ENCODE measurements at regions not wholly inside any gene's neighbourhood (a gene's known extent, or its start where the extent isn't known, plus 50 kb on each side); places are given as distances from the start of the nearest gene placed in this dataset.

DNA sequence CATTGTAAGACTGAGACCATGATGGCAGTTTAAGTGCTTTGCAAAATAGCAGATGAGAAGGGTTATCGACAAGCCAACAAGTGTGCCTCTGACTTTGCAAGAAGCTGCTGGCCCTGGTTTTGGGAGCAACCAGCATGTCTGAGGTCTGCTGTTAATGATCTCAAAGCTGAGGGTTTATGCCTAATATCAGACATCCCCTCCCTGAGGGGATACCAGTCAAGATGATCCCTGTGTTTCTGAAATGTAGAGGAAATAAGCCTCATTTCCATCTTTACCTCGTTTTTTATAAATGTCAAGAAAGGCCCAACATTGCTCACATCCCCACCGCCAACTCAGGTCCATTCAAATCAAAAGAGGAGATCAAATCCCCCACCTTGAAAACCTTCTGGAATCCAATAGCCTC is 120.6 kb downstream of the MYCN start:
- Histone ChIP-seq H3K23ac (ENCODE audit: insufficient read length) (no peak overlapping the region), H3K23me2 (ENCODE audit: low read depth, low read length) (no peaks in the 10 kb centered on the region), H4K5ac (ENCODE audit: insufficient read length, low read depth, low read length) (no peak overlapping the region), H3K79me1 (ENCODE audit: low read depth, low read length) (no peaks in the 10 kb centered on the region), H3K36me3 (ENCODE audit: control insufficient read depth in 2 of 4, insufficient read depth in 4 of 4, low read length in 3 of 4) (0 out of 8 replicates have a peak, but pooled peaks cover 0 to 2% (median 0%) of the 10 kb centered on the region in 4 experiments), H3K14ac (ENCODE audit: insufficient read length) (no peak overlapping the region), H2BK120ac (replicated peaks; ENCODE audit: low read depth, low read length) (no peak overlapping the region), H4K8ac (ENCODE audit: extremely low read depth, insufficient read depth, low read length) (no peak overlapping the region), H3K9ac (replicated peaks in 1 of 4; ENCODE audit: extremely low read depth in 1 of 4, low read depth in 3 of 4, low read length in 3 of 4) (no peak overlapping the region), H3K4ac (replicated peaks; ENCODE audit: insufficient read length, low read depth, low read length) (no peak overlapping the region), H2BK20ac (ENCODE audit: low read length) (no peak overlapping the region), H2BK12ac (ENCODE audit: low read depth, low read length) (no peak overlapping the region), H3K27ac (ENCODE audit: low read depth, low read length) (no peak overlapping the region), H3K4me3 (ENCODE audit: extremely low read depth in 1 of 4, insufficient read depth in 2 of 4, low read depth in 3 of 4, low read length in 4 of 4) (no peak overlapping the region), H4K91ac (replicated peaks; ENCODE audit: insufficient read length, low read length) (no peak overlapping the region), H2BK5ac (ENCODE audit: low read depth, low read length) (no peak overlapping the region), H3K18ac (ENCODE audit: extremely low read depth, low read length) (no peak overlapping the region), H3K56ac (replicated peaks; ENCODE audit: insufficient read length, low read depth, low read length) (no peak overlapping the region), H3K4me1 (replicated peaks in 1 of 4; ENCODE audit: control insufficient read depth in 3 of 4, insufficient read depth in 4 of 4, low read length in 3 of 4) (0 out of 7 replicates have a peak, but pooled peaks cover 0 to 2% (median 0%) of the 10 kb centered on the region in 4 experiments), H3K4me2 (ENCODE audit: insufficient read depth in 1 of 2, low read depth in 2 of 2, low read length in 2 of 2) (no peak overlapping the region), H3K27me3 (replicated peaks in 1 of 4; ENCODE audit: control insufficient read depth in 3 of 4, extremely low read depth in 1 of 4, insufficient read depth in 3 of 4, low read length in 3 of 4) (no peaks in the 10 kb centered on the region; a peak in 1 of 7 replicates), H4K20me1 (replicated peaks in 1 of 2; ENCODE audit: control insufficient read depth in 1 of 2, insufficient read depth in 2 of 2, low read length in 2 of 2) (no peaks in the 10 kb centered on the region), H2AFZ (ENCODE audit: low read length) (no peak overlapping the region), H3K79me2 (ENCODE audit: control insufficient read depth in 1 of 2, insufficient read depth in 2 of 2, low read length in 2 of 2) (no peaks in the 10 kb centered on the region), H2AK5ac (ENCODE audit: low read depth, low read length) (no peak overlapping the region), H3K9me3 (ENCODE audit: insufficient read depth in 2 of 2, low read depth in 1 of 2, low read length in 1 of 2) (peaks cover 24% of the 10 kb centered on the region in 2 experiments), H2BK15ac (ENCODE audit: low read length) (no peak overlapping the region)
- CTCF ChIA-PET (ENCODE audit: partially characterized antibody), result interaction anchor here (1.0 kb wide), 1 partner anchor 122 kb away, joined by 3 read pairs; no protein-coding TSS in a partner anchor
- 84% methylated on average over 3 of the region's 3 CpGs; no CpG with 5 or more reads in 1 of the 2 experiments for WGBS, 2 experiments (ENCODE audit: extremely low coverage in 1 of 2, insufficient coverage in 1 of 2, insufficient read length in 1 of 2, insufficient replicate concordance in 2 of 2, low coverage in 1 of 2, low lambda C conversion rate in 2 of 2, missing lambda C conversion rate in 1 of 2)
- POLR2A ChIA-PET (ENCODE audit: partially characterized antibody), result no interaction called here
- no peak for DNase-seq (ENCODE audit: low read depth in 1 of 2, low spot score in 2 of 2)
- FAIRE-seq, result no peak
- no peak for TF ChIP-seq BCL11A (IDR thresholded peaks at IDR 0.05; ENCODE audit: low read depth in 2 of 2, low read length in 2 of 2)

All from H1 (cell line).